Renal cortical epithelial cell (primary cell): ENCODE measurements at regions not wholly inside any gene's neighbourhood (a gene's known extent, or its start where the extent isn't known, plus 50 kb on each side); places are given as distances from the start of the nearest gene placed in this dataset.
A peak's percentile ranks its signal among the peaks of the same experiment; 100 is the strongest.
"Not testable (repeated sequence)": the region's sequence is repeated elsewhere in the genome, so short reads cannot be mapped to it uniquely, and the experiment has no call there.

Experiments
- DNase-seq: peaks from one replicate; pipeline ENCODE4 v3.0.0-alpha.2; 2011; ENCODE audit warnings: low read depth

DNA sequence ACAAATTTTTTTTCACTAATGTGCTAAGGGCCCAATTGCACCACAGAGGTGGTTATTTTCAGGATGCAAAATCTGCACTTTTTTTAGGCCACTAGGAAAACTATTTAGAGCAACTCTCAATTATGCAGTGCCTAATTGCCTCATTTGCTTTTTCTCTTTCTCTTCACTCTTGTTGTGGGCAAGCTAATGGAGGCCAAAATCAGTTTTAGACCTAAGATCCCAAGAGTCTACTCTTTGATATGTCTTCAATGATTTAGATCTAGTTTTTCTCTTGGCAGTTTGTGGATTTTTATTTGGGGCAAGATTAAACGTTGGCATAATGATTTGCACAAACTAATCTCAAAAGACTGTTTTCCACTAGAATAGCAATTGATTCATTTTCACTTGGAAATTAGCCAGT, 1996.9 kb downstream of the LRRC4C start:
- no peak for DNase-seq

DNA sequence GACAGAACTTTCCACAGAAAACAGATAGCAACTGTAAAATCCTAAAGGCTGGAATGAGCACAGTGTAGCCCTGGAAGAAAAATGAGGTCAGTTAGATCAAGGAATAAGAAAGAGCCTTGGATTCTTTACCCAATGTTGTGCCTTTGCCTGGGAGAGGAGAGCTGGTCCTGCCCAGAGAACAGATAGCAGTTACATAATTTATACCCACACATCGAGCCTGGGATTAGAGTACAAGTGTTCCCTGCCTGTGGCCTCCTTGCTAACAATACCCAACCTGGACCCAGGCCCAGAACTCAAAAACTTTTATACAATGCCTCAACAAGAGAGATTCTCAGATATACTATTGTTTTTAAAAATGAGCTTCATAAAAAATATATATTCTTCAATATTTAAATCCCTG, 1998.4 kb downstream of the LRRC4C start:
- DNase-seq: no peak

DNA sequence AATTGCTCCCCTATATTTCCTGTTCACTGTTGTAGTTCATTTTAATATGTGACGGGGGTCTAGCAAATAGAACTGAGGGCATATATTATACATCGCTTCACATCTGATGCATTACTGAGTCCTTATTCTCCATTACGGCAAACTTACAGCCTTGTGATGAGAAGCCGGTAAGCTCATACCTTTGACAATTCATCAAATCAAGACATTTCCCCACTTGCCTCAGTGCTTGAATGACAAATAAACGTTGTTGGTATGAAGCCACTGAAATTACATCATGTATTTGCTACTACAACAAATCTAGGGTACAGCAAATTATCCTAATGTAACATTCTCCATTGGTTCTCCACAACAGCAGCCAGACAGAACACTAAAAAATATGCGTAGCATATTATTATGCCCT, 1999.8 kb downstream of the LRRC4C start:
- DNase-seq: no peak

DNA sequence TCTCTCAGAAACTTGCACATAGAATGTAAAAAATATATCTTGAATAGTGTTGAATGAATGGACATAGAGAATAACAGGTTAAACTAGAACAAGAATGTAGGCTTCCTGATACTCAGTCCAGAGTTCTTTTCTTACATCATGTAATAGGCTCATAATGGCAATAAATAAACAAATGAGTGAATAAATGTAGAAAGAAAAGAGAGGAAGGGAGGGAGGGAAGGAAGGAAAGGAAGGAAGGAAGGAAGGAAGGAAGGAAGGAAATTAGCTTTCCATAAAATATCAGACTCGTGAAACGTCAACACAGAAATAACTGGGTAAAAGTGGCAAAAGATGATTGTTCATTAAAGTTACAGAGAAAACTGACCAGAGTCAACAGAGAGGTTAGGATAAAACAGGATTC, 2001.0 kb downstream of the LRRC4C start:
- DNase-seq: no peak

DNA sequence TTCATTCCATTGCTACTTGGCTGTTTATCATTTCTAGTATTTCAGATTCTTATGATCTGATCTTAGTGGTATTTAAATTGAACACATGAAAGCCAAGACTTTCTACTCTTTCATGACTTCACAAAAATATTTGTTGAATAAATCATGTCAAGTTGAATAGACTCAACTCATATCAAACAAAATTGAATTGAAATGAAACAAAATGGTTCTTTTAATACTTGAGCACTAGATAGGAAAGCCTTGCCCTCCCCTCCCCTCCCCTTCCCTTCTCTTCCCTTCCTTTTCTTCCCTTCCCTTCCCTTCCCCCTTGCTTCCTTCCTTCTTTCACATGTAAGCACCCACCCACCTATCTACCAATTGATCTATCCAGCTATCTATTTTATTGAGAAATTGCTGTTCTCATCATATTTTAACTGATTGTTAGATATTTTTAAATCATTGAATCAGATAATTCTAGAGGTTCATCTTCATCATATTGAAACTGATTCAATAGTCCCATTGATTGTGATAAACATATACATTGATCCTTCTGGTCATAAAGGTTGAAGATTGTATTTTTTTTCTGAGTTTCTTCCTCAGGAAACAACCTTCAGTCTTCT, 2015.9 kb downstream of the LRRC4C start:
- no peak for DNase-seq

DNA sequence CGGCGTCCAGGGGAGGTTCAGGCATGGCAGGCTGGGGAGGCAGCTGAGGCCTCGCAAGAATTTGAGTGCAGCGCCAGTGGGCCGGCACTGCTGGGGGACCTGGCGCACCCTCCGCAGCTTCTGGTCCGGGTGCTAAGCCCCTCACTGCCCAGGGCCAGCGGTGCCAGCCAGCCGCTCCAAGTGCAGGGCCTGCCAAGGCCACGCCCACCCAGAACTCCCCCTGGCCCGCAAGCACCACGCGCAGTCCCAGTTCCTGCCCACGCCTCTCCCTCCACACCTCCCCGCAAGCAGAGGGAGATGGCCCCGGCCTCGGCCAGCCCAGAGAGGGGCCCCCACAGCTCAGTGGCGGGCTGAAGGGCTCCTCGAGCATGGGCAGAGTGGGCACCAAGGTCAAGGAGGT, 2017.3 kb downstream of the LRRC4C start:
- DNase-seq: no peak

DNA sequence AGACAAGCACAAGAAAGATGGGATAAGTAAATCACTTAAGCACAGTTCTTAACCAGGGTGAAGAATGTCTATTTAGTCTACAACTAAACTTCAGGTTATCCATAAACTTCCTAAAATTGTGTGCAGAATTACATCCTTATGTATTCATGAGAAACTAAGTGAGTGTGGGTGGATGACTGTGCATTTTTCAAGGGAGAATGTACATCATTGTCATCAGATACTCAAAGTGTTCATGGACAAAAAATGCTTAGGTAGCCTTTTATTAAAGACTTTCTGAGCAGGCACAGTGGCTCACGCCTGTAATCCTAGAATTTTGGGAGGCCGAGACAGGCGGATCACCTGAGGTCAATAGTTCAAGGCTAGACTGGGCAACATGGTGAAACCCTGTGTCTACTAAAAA, 2023.8 kb downstream of the LRRC4C start:
- no peak for DNase-seq

DNA sequence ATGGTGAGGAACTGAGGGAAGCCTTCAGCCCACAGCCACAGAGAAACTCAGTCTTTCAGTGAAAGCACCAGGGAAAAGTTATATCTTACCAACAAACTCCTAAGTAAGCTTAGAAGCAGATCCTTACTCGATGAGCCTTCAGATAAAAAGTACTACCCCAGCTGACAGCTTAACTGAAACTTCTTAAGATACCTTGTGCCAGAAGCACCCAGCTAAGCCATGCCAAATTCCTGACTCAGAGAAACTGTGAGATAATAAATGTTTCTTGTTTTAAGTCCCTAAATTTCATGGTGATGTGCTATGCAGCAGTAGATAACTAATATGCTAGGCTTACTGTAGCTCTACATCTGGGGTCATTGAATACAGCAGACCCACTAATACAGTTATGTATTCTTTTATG, 2025.0 kb downstream of the LRRC4C start:
- no peak for DNase-seq

DNA sequence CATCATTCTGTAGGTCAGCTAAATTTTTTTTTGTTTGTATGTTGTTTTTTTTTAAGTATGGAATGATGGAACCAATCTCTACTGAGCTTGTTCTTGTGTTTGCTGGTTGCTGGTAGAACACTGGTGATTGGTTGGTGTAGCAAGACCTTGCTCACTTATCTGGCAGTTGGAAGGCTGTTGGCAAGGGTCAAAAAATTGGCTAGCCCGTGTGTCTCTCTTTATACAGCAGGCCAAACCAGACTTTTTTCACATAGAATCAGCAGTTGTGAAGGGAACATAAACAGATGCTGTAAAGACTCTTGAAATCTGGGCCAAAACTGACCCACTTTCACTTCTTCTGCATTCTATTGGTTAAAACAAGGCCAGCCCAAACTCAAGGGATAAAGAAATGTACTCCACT, 2026.5 kb downstream of the LRRC4C start:
- no peak for DNase-seq

DNA sequence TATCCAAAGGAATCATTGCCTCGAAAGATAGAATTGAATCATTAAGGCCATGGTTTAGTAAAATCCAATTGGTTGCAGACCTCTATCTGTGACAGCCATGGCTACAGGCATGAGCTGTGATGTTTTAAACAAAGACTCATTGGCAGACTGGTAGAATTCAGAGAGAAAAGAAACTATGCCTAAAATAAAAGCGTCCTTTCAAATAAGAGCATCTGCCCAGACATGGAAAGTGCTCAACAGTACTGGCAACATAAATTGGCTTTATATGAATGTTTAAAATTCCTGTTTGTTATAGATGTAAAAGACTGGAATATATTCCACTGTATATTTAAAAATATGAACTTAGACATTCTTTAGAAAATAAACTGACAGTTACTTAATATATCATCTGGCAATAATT, 2034.2 kb downstream of the LRRC4C start:
- DNase-seq: no peak

DNA sequence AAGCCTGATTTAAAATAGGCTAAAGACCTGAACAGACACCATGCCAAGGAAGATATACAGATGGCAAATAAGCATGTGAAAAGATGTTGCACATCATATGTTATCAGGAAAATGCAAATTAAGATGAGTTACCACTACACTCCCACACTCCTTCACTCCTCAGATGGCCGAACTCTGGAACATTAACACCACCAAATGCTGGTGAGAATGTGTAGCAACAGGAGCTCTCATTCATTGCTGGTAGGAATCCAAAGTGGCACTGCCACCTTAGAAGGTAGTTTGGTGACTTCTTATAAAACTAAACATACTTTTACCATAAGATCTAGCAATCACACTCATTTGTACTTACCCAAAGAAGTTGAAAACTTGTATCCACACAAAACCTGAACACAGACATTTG, 2047.3 kb downstream of the LRRC4C start:
- DNase-seq: no peak

DNA sequence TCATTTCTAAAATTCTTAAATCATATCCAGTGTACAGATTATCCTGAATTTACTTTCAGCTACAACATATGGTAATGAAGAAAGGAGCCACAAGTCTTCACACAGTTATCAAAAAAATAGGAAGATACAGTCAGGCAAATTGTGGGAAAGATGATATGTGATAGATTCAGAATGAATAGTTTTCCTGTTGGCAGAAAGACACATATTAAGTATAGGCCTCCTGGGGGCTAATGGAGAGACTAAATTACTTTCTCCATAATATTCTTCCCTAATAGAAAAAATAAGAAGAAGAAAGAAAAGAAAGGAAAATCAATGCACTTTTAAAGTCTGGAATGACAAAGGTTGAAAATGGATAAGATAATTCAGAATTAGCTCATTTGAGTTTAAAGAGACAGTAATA, 2073.5 kb downstream of the LRRC4C start:
- DNase-seq: no peak

DNA sequence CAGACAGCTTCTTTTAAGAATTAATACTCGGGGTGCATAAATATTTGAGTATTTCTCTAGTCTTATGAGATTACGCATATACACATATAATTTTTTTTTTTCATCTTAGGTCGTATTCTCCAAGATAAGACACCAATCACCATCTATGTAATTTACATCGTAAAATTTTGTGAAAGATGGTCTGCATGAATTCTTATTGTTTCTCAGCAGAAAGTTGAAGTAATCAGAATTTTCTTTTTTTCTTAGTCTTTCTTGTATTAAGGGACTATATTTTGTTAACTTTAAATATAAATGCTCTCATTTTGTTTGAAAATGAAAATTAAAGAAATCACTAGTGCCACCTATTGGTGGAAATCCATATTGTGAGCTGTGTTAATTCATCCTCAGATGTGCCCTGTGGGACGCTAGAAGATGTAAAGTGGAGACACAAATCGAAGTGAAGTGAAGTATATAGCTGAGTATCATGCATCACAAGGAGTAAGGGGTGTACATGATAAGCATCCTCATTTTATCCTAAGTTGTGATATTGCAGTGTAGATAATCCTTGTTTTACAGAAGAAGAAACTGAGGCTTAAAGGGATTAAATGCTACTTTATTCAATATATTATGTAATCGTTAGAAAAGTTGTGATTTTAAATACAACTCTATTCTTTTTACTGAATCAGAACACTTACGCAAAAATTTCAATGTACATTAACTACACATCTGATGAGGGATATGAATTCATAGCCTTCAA, 2084.3 kb downstream of the LRRC4C start:
- peak; percentile 16 for DNase-seq

DNA sequence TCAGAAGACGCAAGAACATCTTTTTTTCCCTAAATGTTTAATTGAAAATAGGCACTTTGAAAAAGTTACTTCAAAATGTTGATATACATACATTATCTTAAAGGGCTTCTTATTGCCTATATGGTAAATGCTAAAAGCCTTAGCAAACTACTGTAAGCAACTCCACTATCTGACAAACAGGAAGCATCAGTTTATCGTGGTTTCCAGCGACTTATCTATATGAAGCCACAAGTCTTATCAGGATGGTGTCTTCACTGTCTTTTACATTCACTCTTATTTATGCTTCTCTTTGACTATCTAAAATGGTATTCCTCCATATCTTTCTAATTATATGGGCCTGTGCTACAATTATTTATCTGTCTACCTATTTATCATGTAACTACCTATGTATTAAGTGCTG, 2091.9 kb downstream of the LRRC4C start:
- DNase-seq: no peak

DNA sequence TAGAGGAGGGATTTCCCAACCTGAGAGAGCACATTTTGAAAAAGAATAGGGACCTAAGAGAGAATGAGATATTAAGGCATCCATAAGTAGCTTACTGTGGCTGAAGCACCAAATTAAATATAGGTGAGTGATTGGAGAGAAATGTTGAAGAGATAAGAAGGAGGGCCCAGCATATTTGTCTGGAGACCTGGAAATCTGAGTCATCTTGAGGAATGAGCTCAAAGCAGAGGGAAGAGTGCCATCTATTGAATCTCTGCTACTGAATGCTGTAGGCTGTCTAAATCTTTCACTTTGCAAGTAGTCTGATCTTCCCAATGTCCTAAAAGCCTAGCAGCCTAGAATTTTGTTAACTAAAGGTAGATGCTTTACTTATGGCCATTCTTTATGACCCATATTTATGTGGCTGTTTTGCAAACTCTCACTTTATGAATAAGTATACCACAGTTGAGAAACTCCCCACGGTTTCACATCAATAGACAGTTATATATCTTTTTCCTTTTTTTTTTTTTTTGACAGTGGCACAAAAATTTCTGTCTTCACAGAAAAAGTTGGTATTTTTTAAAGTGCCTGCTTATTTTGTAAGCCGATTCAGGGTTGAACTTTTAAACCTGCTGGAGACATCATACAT, 2093.5 kb downstream of the LRRC4C start:
- peak; percentile 43 for DNase-seq

DNA sequence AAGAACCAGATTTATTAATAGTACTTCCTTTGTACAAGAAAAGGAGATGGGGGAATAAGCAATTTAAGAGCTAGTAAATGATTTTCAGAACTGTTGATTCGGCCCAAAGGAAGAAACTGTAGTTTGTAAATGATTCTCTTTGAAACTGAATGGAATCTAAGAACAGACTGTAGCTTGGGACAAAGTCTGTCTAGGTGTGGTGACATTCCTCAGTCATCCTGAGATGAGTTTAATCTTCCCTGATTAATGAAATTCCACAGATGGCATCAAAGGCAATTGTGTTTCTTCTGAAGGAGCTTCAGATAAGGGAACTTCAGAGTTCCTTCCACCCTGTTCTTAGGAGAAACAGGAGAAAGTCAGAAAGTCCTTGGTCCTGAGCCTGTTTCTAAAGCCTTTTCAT, 2095.9 kb downstream of the LRRC4C start:
- peak; percentile 4 for DNase-seq

DNA sequence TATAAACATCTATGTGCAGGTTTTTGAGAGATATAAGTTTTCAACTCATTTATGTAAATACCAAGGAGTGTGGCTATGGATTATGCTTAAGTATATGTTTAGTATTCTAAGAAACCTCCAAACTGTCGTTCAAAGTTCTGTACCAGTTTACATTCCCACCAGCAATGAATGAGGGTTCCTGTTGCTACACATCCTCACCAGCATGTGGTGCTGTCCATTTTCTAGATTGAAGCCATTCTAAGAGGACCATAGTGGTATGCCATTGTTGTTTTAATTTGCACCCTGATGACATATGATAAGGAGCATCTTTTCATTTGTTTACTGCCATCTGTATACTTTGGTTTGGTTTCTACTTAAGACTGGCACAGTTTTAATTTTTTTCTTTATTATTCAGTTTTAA, 2097.9 kb downstream of the LRRC4C start:
- no peak for DNase-seq

DNA sequence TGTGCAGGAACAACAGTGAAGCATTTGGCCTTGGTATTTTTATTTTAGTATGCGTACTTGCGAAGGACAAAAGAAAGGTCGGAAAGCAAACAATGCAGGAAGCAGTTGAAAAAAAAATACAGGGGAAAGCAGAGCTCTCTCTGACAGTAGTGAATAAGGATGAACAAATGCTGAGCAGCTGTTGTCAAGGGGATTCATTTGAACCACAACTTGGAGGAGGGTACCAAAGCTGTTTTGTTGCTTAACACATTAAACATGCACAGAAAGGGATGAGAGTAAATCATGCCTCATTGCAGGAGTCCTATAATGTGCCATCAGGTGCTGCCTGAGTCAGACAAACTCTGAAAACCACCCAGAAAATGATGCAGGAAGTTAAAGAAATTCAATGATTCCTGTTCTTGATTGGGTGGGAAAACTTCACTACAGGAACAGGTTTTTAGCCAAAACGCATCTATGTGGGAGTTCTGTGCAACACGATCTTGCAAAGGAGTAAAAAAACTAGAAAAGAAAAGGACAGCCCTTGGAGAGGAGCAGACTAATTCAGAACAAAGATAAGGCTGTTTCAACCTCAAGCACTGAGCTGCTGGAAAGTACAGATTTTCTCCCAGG, 2113.5 kb downstream of the LRRC4C start:
- DNase-seq: no peak

DNA sequence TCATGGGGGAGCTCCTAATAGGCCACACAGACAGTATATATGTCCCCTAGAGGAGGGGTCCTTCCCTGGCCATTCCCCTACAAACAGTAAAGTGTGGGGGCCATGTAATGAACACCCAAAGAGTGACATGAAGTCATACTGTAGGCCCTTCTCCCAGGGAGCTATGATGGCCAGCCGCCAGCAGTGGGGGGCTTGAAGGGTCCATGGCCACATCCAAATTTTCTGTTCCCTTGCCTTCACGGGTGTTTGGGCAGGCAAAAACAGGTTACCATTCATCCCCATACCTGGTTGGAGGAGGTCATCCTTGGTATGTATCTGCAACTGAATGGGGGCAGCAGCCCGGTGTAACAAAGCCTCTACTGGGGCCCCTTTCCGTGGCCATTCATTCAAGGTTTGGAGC, 2118.0 kb downstream of the LRRC4C start:
- DNase-seq: no peak

DNA sequence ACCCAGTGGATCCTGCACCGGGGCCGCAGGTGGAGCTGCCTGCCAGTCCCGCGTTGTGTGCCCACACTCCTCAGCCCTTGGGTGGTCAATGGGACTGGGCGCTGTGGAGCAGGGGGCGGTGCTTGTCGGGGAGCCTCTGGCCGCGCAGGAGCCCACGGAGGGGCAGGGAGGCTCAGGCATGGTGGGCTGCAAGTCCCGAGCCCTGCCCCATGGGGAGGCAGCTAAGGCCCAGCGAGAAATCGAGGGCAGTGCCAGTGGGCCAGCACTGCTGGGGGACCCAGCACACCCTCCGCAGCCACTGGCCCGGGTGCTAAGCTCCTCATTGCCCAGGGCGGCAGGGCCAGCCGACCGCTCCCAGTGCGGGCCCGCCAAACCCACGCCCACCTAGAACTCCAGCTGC, 2126.4 kb downstream of the LRRC4C start:
- not testable (repeated sequence) for DNase-seq

DNA sequence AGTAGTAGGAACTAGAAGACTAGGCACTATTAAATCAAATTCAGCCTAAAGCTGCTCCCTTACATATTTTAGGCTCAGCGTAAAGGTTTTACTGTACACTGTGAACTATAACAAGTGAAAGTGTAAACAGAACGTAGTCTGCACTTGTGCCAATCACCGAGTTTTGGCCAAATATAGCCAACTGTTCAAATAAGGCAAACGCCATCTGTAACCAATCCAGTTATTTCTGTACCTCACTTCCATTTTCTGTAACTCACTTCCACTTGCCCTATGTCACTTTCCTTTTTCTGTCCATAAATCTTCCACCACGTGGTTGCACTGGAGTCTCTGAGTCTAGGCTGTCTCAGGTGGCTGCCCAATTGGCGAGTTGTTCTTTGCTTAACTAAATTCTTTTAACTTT, 2132.2 kb downstream of the LRRC4C start:
- DNase-seq: no peak

DNA sequence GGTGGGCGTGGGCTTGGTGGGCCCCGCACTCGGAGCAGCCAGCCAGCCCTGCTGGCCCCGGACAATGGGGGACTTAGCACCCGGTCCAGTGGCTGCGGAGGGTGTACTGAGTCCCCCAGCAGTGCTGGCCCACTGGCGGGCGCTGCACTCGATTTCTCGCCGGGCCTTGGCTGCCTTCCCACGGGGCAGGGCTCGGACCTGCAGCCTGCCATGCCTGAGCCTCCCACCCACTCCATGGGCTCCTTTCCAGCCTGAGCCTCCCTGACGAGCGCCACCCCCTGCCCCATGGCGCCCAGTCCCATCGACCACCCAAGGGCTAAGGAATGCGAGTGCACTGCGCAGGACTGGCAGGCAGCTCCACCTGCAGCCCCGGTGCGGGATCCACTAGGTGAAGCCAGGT, 2147.6 kb downstream of the LRRC4C start:
- DNase-seq: not testable (repeated sequence)

DNA sequence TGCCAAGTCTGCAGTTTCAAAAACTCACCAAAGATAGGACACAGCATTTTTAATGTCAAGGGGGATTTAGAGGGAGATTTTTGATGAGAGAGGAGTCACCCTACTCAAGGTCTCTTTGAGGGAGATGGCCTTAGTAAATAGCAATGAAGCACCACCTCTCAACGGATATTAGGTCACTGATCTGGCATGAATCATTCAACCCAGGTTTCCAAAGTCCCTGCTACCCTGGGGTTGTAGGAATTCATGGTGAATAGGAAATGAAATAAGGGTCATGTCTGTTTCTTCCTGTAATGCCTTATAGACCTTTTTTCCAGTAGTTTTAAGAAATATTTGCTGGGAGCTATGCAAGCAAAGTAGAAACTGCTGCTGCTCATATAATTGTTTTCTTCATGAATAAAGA, 2154.9 kb downstream of the LRRC4C start:
- no peak for DNase-seq
